ENCODE measurements at regions not wholly inside any gene's neighbourhood (a gene's known extent, or its start where the extent isn't known, plus 50 kb on each side); places are given as distances from the start of the nearest gene placed in this dataset.

- TF ChIP-seq, protein P1, sequence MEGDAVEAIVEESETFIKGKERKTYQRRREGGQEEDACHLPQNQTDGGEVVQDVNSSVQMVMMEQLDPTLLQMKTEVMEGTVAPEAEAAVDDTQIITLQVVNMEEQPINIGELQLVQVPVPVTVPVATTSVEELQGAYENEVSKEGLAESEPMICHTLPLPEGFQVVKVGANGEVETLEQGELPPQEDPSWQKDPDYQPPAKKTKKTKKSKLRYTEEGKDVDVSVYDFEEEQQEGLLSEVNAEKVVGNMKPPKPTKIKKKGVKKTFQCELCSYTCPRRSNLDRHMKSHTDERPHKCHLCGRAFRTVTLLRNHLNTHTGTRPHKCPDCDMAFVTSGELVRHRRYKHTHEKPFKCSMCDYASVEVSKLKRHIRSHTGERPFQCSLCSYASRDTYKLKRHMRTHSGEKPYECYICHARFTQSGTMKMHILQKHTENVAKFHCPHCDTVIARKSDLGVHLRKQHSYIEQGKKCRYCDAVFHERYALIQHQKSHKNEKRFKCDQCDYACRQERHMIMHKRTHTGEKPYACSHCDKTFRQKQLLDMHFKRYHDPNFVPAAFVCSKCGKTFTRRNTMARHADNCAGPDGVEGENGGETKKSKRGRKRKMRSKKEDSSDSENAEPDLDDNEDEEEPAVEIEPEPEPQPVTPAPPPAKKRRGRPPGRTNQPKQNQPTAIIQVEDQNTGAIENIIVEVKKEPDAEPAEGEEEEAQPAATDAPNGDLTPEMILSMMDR (conservative IDR thresholded peaks at IDR 0.05; ENCODE audit: low read length), result no peak
- no peak for TF ChIP-seq EZH2phosphoT487 (IDR thresholded peaks at IDR 0.05; ENCODE audit: borderline replicate concordance, low read depth, low read length)
Measured at GRCh38 chr18:24628326-24628725, 167.9 kb downstream of the HRH4 start.

All from OCI-LY7 (cell line).